Panc1 (cell line): ENCODE measurements at regions not wholly inside any gene's neighbourhood (a gene's known extent, or its start where the extent isn't known, plus 50 kb on each side); places are given as distances from the start of the nearest gene placed in this dataset.

ENCODE experiments used
- CTCF ChIP-seq: fragments of 450-650 bp; IDR thresholded peaks from 2 replicates; pipeline ENCODE4 v1.5.1; 2017; ENCODE audit warnings: mild to moderate bottlenecking
- POLR2AphosphoS5 ChIP-seq: IDR thresholded peaks from 2 replicates; pipeline ENCODE4 v1.6.1; 2012; ENCODE audit warnings: mild to moderate bottlenecking, low read depth, low read length, moderate library complexity
- REST ChIP-seq, 2 experiments: IDR thresholded peaks; 2 replicates each; pipeline ENCODE4 v1.6.1; 2011 to 2012; ENCODE audit warnings: low read depth in 2 of 2, control low read depth in 1 of 2, low read length in 1 of 2, mild to moderate bottlenecking in 1 of 2, moderate library complexity in 1 of 2; ENCODE audit not compliant: insufficient read depth in 1 of 2
- TCF7L2 ChIP-seq: IDR thresholded peaks from 2 replicates; pipeline ENCODE4 v1.6.1; 2011; ENCODE audit warnings: mild to moderate bottlenecking, low read depth, low read length, inconsistent platforms

GRCh38 chr7:442457-442856 is 77.2 kb downstream of the PDGFA start:
- TF ChIP-seq CTCF (no peak), POLR2AphosphoS5 (no peak), TCF7L2 (no peak), REST (IDR thresholded peaks at IDR 0.05; ENCODE audit: insufficient read depth in 1 of 2, low read depth in 2 of 2, low read length in 1 of 2) (no peak)
